ENCODE measurements at regions not wholly inside any gene's neighbourhood (a gene's known extent, or its start where the extent isn't known, plus 50 kb on each side); places are given as distances from the start of the nearest gene placed in this dataset.

GRCh38 chr11:109077291-109077920 lies 344.6 kb upstream of the C11orf87 start:
- CTCF ChIA-PET: interaction anchor here (0.6 kb wide), 1 partner anchor 19 kb away, joined by 3 read pairs; no protein-coding TSS in a partner anchor
- POLR2A ChIA-PET: no interaction called here
- no peak for DNase-seq (ENCODE audit: extremely low spot score)
- TF ChIP-seq FOXA1 (IDR thresholded peaks at IDR 0.05) (no peak), NFRKB (IDR thresholded peaks at IDR 0.05) (no peak), BHLHE40 (IDR thresholded peaks at IDR 0.05; ENCODE audit: borderline replicate concordance) (no peak), ZNF384 (IDR thresholded peaks at IDR 0.05) (no peak), SUZ12 (IDR thresholded peaks at IDR 0.05) (no peak), ARNT (IDR thresholded peaks at IDR 0.05) (no peak)

- CTCF ChIA-PET: no interaction called here
- TF ChIP-seq SUZ12 (IDR thresholded peaks at IDR 0.05) (no peak), FOXA1 (IDR thresholded peaks at IDR 0.05) (no peak), PKNOX1 (IDR thresholded peaks at IDR 0.05) (no peak), NFRKB (IDR thresholded peaks at IDR 0.05) (no peak), LEF1 (IDR thresholded peaks at IDR 0.05; ENCODE audit: borderline replicate concordance) (no peak), ELF4 (IDR thresholded peaks at IDR 0.05) (no peak), CTBP1 (IDR thresholded peaks at IDR 0.05; ENCODE audit: borderline replicate concordance) (no peak), ARNT (IDR thresholded peaks at IDR 0.05) (no peak), L3MBTL2 (conservative IDR thresholded peaks at IDR 0.05) (no peak), BHLHE40 (IDR thresholded peaks at IDR 0.05; ENCODE audit: borderline replicate concordance) (no peak), SP1 (IDR thresholded peaks at IDR 0.05) (no peak), TARDBP (IDR thresholded peaks at IDR 0.05) (no peak), ZNF384 (IDR thresholded peaks at IDR 0.05) (no peak), FOXK2 (IDR thresholded peaks at IDR 0.05) (no peak), FOXM1 (IDR thresholded peaks at IDR 0.05; ENCODE audit: borderline replicate concordance) (no peak), HDGF (IDR thresholded peaks at IDR 0.05; ENCODE audit: borderline replicate concordance) (no peak)
Observed at GRCh38 chr11:109085708-109086373, 336.1 kb upstream of the C11orf87 start.

DNA sequence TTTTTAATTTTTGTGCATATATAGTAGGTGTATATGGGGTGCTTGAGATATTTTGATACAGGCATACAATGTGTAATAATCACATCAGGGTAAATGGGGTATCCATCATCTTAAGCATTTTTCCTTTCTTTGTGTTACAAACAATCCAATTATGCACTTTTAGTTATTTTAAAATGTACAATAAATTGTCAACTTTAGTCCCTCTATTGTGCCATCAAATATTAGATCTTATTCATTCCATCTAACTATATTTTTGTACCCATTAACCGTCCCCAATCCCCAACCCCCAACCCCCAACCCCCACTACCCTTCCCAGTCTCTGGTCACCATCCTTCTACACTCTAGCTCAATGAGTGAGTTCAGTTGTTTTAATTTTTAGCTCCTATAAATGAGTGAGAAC lies 335.1 kb upstream of the C11orf87 start:
- POLR2A ChIA-PET: no interaction called here
- no peak for TF ChIP-seq SP1 (IDR thresholded peaks at IDR 0.05)
- TF ChIP-seq ARNT (IDR thresholded peaks at IDR 0.05): no peak
- no peak for TF ChIP-seq FOXK2 (IDR thresholded peaks at IDR 0.05)
- no peak for TF ChIP-seq ELF4 (IDR thresholded peaks at IDR 0.05)
- TF ChIP-seq FOXM1 (IDR thresholded peaks at IDR 0.05; ENCODE audit: borderline replicate concordance): no peak
- TF ChIP-seq NFRKB (IDR thresholded peaks at IDR 0.05): no peak
- TF ChIP-seq CTBP1 (IDR thresholded peaks at IDR 0.05; ENCODE audit: borderline replicate concordance): no peak
- TF ChIP-seq LEF1 (IDR thresholded peaks at IDR 0.05; ENCODE audit: borderline replicate concordance): no peak
- TF ChIP-seq L3MBTL2 (conservative IDR thresholded peaks at IDR 0.05): no peak
- TF ChIP-seq BHLHE40 (IDR thresholded peaks at IDR 0.05; ENCODE audit: borderline replicate concordance): no peak
- no peak for TF ChIP-seq ZNF384 (IDR thresholded peaks at IDR 0.05)
- TF ChIP-seq TARDBP (IDR thresholded peaks at IDR 0.05): no peak
- TF ChIP-seq HDGF (IDR thresholded peaks at IDR 0.05; ENCODE audit: borderline replicate concordance): no peak
- no peak for TF ChIP-seq SUZ12 (IDR thresholded peaks at IDR 0.05)
- TF ChIP-seq FOXA1 (IDR thresholded peaks at IDR 0.05): no peak
- no peak for TF ChIP-seq PKNOX1 (IDR thresholded peaks at IDR 0.05)
- CTCF ChIA-PET: no interaction called here
- no peak for DNase-seq (ENCODE audit: extremely low spot score)

More at GRCh38 chr11:109085708-109086373, 336.1 kb upstream of the C11orf87 start:
- POLR2A ChIA-PET: no interaction called here
- no peak for DNase-seq (ENCODE audit: extremely low spot score)

GRCh38 chr11:109088086-109088485 lies 333.9 kb upstream of the C11orf87 start:
- CTCF ChIA-PET: no interaction called here

GRCh38 chr11:109089144-109089543 lies 332.8 kb upstream of the C11orf87 start:
- no peak for DNase-seq (ENCODE audit: extremely low spot score)
- TF ChIP-seq TARDBP (IDR thresholded peaks at IDR 0.05): no peak
- no peak for TF ChIP-seq SUZ12 (IDR thresholded peaks at IDR 0.05)
- TF ChIP-seq LEF1 (IDR thresholded peaks at IDR 0.05; ENCODE audit: borderline replicate concordance): no peak
- TF ChIP-seq CTBP1 (IDR thresholded peaks at IDR 0.05; ENCODE audit: borderline replicate concordance): no peak
- no peak for TF ChIP-seq L3MBTL2 (conservative IDR thresholded peaks at IDR 0.05)
- no peak for TF ChIP-seq BHLHE40 (IDR thresholded peaks at IDR 0.05; ENCODE audit: borderline replicate concordance)
- TF ChIP-seq FOXA1 (IDR thresholded peaks at IDR 0.05): no peak
- TF ChIP-seq ARNT (IDR thresholded peaks at IDR 0.05): no peak
- no peak for TF ChIP-seq ELF4 (IDR thresholded peaks at IDR 0.05)
- TF ChIP-seq HDGF (IDR thresholded peaks at IDR 0.05; ENCODE audit: borderline replicate concordance): no peak
- no peak for TF ChIP-seq ZNF384 (IDR thresholded peaks at IDR 0.05)
- TF ChIP-seq SP1 (IDR thresholded peaks at IDR 0.05): no peak
- TF ChIP-seq FOXK2 (IDR thresholded peaks at IDR 0.05): no peak
- TF ChIP-seq PKNOX1 (IDR thresholded peaks at IDR 0.05): no peak
- no peak for TF ChIP-seq NFRKB (IDR thresholded peaks at IDR 0.05)
- no peak for TF ChIP-seq FOXM1 (IDR thresholded peaks at IDR 0.05; ENCODE audit: borderline replicate concordance)
- ChIA-PET CTCF (no interaction called here), POLR2A (no interaction called here)

More at GRCh38 chr11:109088086-109088485, 333.9 kb upstream of the C11orf87 start:
- POLR2A ChIA-PET: no interaction called here
- DNase-seq (ENCODE audit: extremely low spot score): no peak
- no peak for TF ChIP-seq BHLHE40 (IDR thresholded peaks at IDR 0.05; ENCODE audit: borderline replicate concordance)
- no peak for TF ChIP-seq LEF1 (IDR thresholded peaks at IDR 0.05; ENCODE audit: borderline replicate concordance)
- no peak for TF ChIP-seq CTBP1 (IDR thresholded peaks at IDR 0.05; ENCODE audit: borderline replicate concordance)
- TF ChIP-seq FOXA1 (IDR thresholded peaks at IDR 0.05): no peak
- TF ChIP-seq NFRKB (IDR thresholded peaks at IDR 0.05): no peak
- no peak for TF ChIP-seq SP1 (IDR thresholded peaks at IDR 0.05)
- no peak for TF ChIP-seq ARNT (IDR thresholded peaks at IDR 0.05)
- no peak for TF ChIP-seq TARDBP (IDR thresholded peaks at IDR 0.05)
- no peak for TF ChIP-seq FOXK2 (IDR thresholded peaks at IDR 0.05)
